SIG-M5 (cell line): ENCODE measurements at regions not wholly inside any gene's neighbourhood (a gene's known extent, or its start where the extent isn't known, plus 50 kb on each side); places are given as distances from the start of the nearest gene placed in this dataset.
"Not testable (repeated sequence)": the region's sequence is repeated elsewhere in the genome, so short reads cannot be mapped to it uniquely, and the experiment has no call there.

Experiments
- DNase-seq: peaks from one replicate; lab custom pipeline; 2025; lab: John Stamatoyannopoulos, UW

DNA sequence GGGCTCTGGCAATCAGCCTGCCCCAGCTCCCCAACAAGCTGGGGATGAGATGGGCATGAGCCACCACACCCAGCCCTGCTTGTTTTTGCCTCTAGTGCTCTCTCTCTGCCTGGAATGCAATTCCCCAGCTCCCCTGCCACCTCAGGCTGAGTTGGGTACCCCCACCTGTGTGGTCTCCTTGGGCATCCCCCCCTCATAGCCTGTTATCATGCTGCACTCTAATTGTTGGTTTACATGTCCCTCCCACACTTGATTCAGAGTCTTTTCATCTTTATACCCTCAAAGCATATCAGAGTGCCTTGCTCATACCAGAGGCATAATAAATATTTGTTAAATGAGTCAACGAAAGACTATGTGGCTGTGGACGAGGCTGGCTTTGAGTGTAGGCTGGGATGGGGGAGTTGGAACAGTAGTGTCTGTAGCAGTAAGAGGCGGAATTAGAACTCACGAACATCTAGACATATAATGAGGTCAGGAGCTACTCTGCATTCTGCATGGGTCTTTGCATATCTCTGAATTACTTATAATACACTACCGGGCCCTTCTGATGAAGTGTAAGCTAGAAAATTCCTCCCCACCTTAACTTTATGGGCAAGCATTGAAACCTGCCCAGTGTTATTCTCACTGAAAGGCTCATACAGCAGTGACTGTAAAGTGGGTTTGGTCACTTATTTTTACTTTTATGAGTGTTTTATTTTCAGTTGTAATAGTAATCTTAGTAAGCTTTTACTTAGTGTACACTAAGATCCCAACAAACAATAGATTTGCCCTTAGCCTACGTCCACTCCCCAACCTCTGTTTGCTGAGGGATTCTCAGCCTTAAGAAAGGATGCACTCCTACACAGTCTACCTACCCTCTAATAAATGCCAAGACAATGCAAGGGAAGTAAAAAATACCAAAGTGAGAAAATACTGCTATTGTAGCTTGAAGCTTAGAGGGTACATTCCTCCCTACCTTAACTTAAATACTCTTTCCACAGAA is 58.7 kb downstream of the EDN1 start:
- DNase-seq = no peak

DNA sequence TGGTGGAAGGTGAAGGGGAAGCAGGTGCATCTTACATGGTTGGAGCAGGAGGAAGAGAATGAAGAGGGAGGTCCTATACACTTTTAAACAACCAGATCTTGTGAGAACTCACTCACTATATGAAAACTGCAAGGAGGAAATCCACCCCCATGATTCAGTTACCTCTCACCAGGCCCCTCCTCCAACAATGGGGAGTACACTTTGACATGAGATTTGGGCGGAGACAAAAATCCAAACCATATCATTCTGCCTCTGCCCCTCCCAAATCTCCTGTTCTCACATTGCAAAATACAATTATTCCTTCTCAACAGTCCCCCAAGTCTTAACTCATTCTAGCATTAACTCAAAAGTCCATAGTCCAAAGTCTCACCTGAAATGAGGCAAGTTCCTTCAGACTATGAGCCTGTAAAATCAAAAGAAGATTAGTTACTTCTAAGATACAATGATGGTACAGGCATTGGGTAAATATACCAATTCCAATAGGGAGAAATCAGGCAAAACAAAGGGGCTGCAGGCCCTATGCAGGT is 60.5 kb downstream of the EDN1 start:
- no peak for DNase-seq

- no peak for DNase-seq
Measured at GRCh38 chr6:12351672-12352071, 61.5 kb downstream of the EDN1 start.

GRCh38 chr6:12353731-12354130 is 63.6 kb downstream of the EDN1 start:
- DNase-seq = no peak

- no peak for DNase-seq
Measured at GRCh38 chr6:12354499-12354898, 64.3 kb downstream of the EDN1 start.

- no peak for DNase-seq
Measured at GRCh38 chr6:12355354-12355753, 65.2 kb downstream of the EDN1 start.

GRCh38 chr6:12356431-12356830 is 66.3 kb downstream of the EDN1 start:
- no peak for DNase-seq

DNA sequence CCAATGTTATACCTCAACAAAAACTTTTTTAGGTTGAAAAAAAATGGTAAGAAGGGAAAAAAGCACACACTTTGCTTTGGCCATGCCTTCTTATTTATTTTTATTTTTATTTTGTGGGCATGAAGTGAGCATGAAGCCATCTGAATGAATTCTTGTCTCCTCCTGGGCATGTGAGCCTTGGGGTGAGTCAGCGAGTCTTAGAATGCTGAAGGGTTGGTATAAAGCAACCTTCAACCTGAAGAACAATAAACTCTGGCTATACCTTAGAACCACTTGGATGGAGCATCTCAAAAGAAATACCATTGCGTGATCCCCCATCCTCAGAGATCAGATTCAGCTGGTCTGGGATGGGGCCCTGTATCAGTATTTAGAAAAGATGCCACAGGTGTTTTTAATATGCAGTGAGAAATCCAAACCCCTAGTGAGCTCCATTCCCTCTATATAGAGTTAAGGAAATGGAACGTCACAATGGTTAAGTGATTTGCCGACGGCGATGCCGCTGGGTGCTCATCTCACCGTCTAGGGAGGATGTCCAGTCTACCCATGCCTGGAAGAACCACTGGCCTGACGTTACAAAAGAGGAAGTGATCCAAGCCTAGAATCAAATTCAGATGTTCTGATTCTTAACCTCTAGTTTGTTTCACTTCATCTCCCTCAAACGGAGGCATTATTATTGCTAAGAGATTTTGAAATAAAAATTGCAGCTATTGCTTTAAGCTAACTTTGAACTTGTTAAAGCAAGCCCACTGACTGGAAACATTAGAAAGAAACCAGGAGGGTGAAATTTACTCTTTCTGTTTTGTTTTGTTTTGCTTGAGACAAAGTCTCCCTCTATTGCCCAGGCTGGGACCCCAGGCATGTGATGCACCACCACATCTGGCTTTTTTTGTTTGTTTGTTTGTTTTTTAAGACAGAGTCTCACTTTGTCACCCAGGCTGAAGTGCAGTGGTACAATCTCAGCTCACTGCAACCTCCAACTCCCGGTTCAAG is 67.1 kb downstream of the EDN1 start:
- DNase-seq = no peak

GRCh38 chr6:12359036-12359435 is 68.9 kb downstream of the EDN1 start:
- no peak for DNase-seq

DNA sequence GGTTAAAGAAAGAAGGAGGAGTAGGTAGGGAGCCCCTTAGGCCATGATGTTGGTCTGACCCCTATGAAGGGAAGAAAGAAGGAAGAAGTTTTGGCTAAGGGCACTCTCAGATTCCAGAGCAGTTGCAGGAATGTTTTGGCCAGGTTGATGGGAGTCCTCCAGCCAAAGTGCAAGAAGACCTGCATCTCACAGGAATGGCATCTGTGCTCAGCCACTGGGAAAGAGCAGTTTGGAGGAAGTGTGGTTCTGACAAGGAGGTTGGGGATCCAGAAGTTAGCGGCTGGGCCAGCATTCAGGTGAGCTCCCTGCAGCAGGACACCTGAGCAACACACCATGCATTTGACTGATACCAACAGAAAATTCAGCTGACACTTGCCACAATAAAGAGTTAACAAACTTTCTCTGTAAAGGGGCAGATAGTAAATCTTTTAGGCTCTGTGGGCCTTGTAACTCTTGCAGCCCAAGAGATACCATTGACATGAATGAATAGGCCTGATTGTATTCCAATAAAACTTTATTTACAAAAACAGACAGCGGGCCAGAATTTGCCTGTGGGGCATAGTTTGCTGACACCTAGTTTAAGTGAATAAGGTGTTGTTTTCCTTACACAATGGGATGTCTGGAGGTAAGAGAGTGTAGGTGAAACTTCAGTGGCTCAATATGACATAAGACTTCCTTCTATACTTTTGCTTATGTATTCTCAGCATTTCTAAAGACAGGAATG is 71.0 kb downstream of the EDN1 start:
- DNase-seq = no peak

DNA sequence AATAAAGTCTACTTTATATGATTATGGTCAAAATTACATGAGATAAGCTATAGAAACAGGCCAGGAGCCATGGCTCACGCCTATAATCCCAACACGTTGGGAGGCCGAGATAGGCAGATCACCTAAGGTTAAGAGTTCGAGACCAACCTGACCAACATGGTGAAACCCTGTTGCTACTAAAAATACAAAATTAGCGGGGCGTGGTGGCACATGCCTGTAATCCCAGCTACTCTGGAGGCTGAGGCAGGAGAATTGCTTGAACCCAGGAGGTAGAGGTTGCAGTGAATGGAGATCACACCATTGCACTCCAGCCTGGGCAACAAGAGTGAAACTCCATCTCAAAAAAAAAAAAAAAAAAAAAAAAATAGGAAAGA is 73.1 kb downstream of the EDN1 start:
- DNase-seq = not testable (repeated sequence)

- DNase-seq = peak; percentile 7
Measured at GRCh38 chr6:12363651-12364381, 73.7 kb downstream of the EDN1 start.

- DNase-seq = no peak
Measured at GRCh38 chr6:12364621-12365020, 74.5 kb downstream of the EDN1 start.

- no peak for DNase-seq
Measured at GRCh38 chr6:12366731-12367130, 76.6 kb downstream of the EDN1 start.

GRCh38 chr6:12367412-12367811 is 77.3 kb downstream of the EDN1 start:
- no peak for DNase-seq

- no peak for DNase-seq
Measured at GRCh38 chr6:12369355-12369754, 79.2 kb downstream of the EDN1 start.

GRCh38 chr6:12369781-12370262 is 79.7 kb downstream of the EDN1 start:
- no peak for DNase-seq

DNA sequence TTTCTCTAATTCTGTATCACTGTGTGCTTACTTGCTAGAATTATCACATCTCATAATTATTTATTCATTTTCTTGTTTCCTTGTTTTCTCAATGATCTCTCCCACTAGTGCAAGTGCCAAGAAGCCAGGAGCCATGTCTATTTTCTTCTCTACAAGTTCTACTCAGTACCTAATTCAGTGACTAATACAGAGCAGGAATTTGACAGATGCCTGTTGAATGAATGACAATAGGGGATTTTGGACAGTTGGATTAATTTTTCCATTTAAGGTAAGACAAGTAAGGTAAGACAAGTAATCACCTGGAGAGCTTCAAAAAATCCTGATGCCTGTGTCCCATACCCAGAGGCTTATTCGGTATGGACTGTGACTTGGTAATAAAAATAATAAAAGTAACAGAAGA is 81.0 kb downstream of the EDN1 start:
- DNase-seq = no peak

DNA sequence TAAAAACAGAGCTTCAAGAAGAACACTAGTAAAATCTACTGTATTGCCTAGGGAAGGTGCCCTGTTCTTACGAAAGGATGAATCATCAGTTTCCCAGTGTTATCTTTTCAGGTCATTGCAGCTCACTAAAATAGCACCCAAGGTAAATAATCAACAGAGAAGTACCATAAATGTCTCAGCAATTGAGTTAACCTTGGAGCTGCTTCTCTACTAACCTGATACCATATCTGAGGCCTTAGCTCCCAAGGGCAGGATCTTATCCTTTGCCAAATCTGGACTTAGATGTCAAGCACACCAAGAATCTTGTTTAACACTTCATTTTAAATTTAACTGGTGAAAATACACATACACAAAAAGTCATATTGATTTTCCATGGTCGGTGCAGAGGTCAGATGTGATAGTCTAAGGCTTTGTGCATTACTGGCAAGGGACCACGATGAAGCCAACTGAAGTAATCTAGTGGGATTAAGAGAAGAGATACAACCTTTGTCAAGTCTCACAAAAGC is 81.5 kb downstream of the EDN1 start:
- DNase-seq = no peak

DNA sequence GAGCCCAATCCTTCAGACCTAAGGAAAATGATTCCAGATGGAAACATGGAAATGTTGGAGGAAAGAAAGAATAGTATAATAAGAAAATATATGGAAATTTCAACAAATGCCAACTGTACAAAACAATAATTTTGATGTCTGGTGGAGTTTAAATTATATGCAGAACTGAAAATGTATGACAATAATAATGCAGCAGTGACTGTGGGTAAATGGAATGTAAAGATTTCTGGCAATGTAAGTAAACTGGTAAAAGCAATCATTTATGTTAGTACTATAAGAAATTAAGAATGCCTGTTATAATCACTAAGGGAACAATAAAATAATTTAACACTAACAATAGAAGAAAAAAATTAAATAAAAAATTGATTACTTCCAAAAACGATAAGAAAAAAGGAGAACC is 89.0 kb downstream of the EDN1 start:
- DNase-seq = no peak

DNA sequence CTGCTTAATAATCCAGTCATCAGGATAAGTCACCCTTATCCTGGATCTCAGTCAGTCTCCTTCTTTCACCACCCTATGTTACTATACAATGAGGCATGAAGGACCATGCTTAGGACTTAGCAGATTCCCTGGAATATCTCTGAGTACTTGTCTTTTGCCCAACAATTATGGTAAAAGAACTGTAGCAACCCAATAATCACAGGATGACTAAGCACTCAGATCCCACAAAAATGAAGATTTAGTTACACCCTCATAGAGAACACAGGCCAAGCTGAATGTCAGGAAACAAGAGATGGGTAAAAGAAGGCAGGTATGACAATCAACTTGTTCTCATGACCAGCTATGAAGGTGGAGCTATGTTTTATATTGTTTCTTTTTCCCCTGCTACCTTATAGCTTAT is 91.4 kb downstream of the EDN1 start:
- DNase-seq = no peak
